SK-N-SH (cell line): ENCODE measurements at regions not wholly inside any gene's neighbourhood (a gene's known extent, or its start where the extent isn't known, plus 50 kb on each side); places are given as distances from the start of the nearest gene placed in this dataset.

ENCODE experiments used
- CTCF ChIA-PET: fragments of 300-600, 350-600 bp; formaldehyde crosslinking; extraction: SDS; loops from one replicate; lab custom pipeline; 2021; lab: Yijun Ruan, JAX
- POLR2A ChIA-PET: fragments of 350-600 bp; sonication (Branson Sonifier 250); formaldehyde crosslinking; extraction: SDS; loops from one replicate; lab custom pipeline; 2020; ENCODE audit warnings: antibody characterized with exemption, inconsistent platforms; lab: Yijun Ruan, JAX
- DNase-seq: peaks from one replicate; pipeline ENCODE4 v3.0.0; 2012
- H2AFZ ChIP-seq: fragments of 200-600 bp; sonication (generic); 2 replicates; pipeline ENCODE4 v1.8.1; 2016; ENCODE audit warnings: antibody characterized with exemption, mild to moderate bottlenecking, low read depth
- H3F3A ChIP-seq: fragments of 200-600 bp; sonication (generic); replicated peaks from 2 replicates; pipeline ENCODE3; 2016; ENCODE audit warnings: antibody characterized with exemption, mild to moderate bottlenecking; ENCODE audit not compliant: insufficient read depth
- H3K27ac ChIP-seq, 2 experiments: fragments of 200-500 bp in 1 of 2; fragments of 200-600 bp in 1 of 2; sonication (Bioruptor generic) in 1 of 2; sonication (generic), shearing (Covaris generic) in 1 of 2; 2 replicates each; pipeline versions ENCODE4 v1.5.1 to v1.6.1; 2014 to 2016; ENCODE audit warnings: low read depth in 2 of 2, inconsistent platforms in 1 of 2, low read length in 1 of 2, mild to moderate bottlenecking in 1 of 2, mixed read lengths in 1 of 2
- H3K27me3 ChIP-seq: fragments of 200-600 bp; sonication (generic), shearing (Covaris generic); 2 replicates; pipeline ENCODE4 v1.6.1; 2016; ENCODE audit warnings: mixed run types; ENCODE audit not compliant: insufficient read depth
- H3K36me3 ChIP-seq, 2 experiments: fragments of 200-500 bp in 1 of 2; fragments of 200-600 bp in 1 of 2; sonication (Bioruptor generic) in 1 of 2; sonication (generic) in 1 of 2; replicated peaks in 1 of 2; 2 replicates each; pipeline versions ENCODE3 to v1.5.1; 2014 to 2016; ENCODE audit warnings: low read length in 1 of 2, mild to moderate bottlenecking in 1 of 2; ENCODE audit not compliant: insufficient read depth in 2 of 2, control insufficient read depth in 1 of 2
- H3K4me1 ChIP-seq, 2 experiments: fragments of 200-500 bp in 1 of 2; fragments of 200-600 bp in 1 of 2; sonication (Bioruptor generic) in 1 of 2; sonication (generic), shearing (Covaris generic) in 1 of 2; 2 replicates each; pipeline versions ENCODE4 v1.5.1 to v1.6.1; 2014 to 2016; ENCODE audit warnings: low read depth in 1 of 2, low read length in 1 of 2, mixed run types in 1 of 2; ENCODE audit not compliant: insufficient read depth in 2 of 2, control insufficient read depth in 1 of 2
- H3K4me2 ChIP-seq: fragments of 200-600 bp; sonication (generic), shearing (Covaris generic); 2 replicates; pipeline ENCODE4 v1.6.1; 2017; ENCODE audit warnings: mixed run types
- H3K4me3 ChIP-seq, 2 experiments: fragments of 200-500 bp in 1 of 2; fragments of 200-600 bp in 1 of 2; sonication (Bioruptor generic) in 1 of 2; sonication (generic), shearing (Covaris generic) in 1 of 2; 2 replicates each; pipeline versions ENCODE4 v1.5.1 to v1.8.1; 2014 to 2016; ENCODE audit warnings: low read depth in 2 of 2, inconsistent platforms in 1 of 2, low read length in 1 of 2, mild to moderate bottlenecking in 1 of 2, mixed read lengths in 1 of 2, moderate library complexity in 1 of 2
- H3K79me2 ChIP-seq: fragments of 200-600 bp; sonication (generic); 2 replicates; pipeline ENCODE4 v1.8.1; 2017; ENCODE audit warnings: mild to moderate bottlenecking; ENCODE audit not compliant: insufficient read depth
- H3K9ac ChIP-seq: fragments of 200-600 bp; sonication (generic); 2 replicates; pipeline ENCODE4 v1.6.1; 2017; ENCODE audit warnings: mixed run types
- H3K9me2 ChIP-seq: fragments of 200-600 bp; sonication (generic); 2 replicates; pipeline ENCODE4 v1.6.1; 2017; ENCODE audit warnings: mixed run types
- H3K9me3 ChIP-seq: fragments of 200-600 bp; sonication (generic); 2 replicates; pipeline ENCODE4 v1.6.1; 2017; ENCODE audit warnings: mixed run types, mild to moderate bottlenecking, moderate library complexity
- H4K20me1 ChIP-seq: fragments of 200-600 bp; sonication (generic); 2 replicates; pipeline ENCODE4 v1.6.1; 2017; ENCODE audit warnings: mild to moderate bottlenecking, mixed run types; ENCODE audit not compliant: insufficient read depth
- ELF1 ChIP-seq: IDR thresholded peaks from 2 replicates; pipeline ENCODE4 v1.4.0; 2012
- EZH2phosphoT487 ChIP-seq: fragments of 200-600 bp; sonication (generic); IDR thresholded peaks from 2 replicates; pipeline ENCODE4 v1.6.1; 2017; ENCODE audit warnings: low read depth, mixed run types, mild to moderate bottlenecking, antibody characterized with exemption, moderate library complexity, borderline replicate concordance
- FOXJ3 ChIP-seq: sonication (generic); formaldehyde crosslinking; IDR thresholded peaks from 2 replicates; pipeline ENCODE4 v1.5.1; 2020; ENCODE audit warnings: mild to moderate bottlenecking, missing genetic modification reagents
- GABPA ChIP-seq: IDR thresholded peaks from 2 replicates; pipeline ENCODE4 v1.4.0; 2012; ENCODE audit warnings: low read depth, mild to moderate bottlenecking
- MEF2A ChIP-seq: IDR thresholded peaks from 2 replicates; pipeline ENCODE4 v1.4.0; 2012; ENCODE audit warnings: low read depth, borderline replicate concordance
- RAD21 ChIP-seq: IDR thresholded peaks from 2 replicates; pipeline ENCODE4 v1.6.1; 2012; ENCODE audit warnings: mild to moderate bottlenecking, low read length
- REST ChIP-seq: IDR thresholded peaks from 2 replicates; pipeline ENCODE4 v1.6.1; 2012; ENCODE audit warnings: mild to moderate bottlenecking, low read depth, low read length, moderate library complexity
- RXRA ChIP-seq: IDR thresholded peaks from 2 replicates; pipeline ENCODE4 v1.4.0; 2012; ENCODE audit warnings: low read depth, mild to moderate bottlenecking, borderline replicate concordance
- SIN3A ChIP-seq: IDR thresholded peaks from 2 replicates; pipeline ENCODE4 v1.6.1; 2012; ENCODE audit warnings: low read depth, mild to moderate bottlenecking, low read length, moderate library complexity, borderline replicate concordance
- SMC3 ChIP-seq: IDR thresholded peaks from 2 replicates; pipeline ENCODE4 v1.6.1; 2012; ENCODE audit warnings: low read depth, low read length, improper control_type of control experiment
- TCF12 ChIP-seq: IDR thresholded peaks from 2 replicates; pipeline ENCODE4 v1.4.0; 2012
- USF1 ChIP-seq: IDR thresholded peaks from 2 replicates; pipeline ENCODE4 v1.4.0; 2012; ENCODE audit warnings: low read depth, borderline replicate concordance
- YY1 ChIP-seq: IDR thresholded peaks from 2 replicates; pipeline ENCODE4 v1.4.0; 2012; ENCODE audit warnings: low read depth, mild to moderate bottlenecking
- WGBS: methylation state at CpG from one replicate; pipeline ENCODE4 v1.1.6; 2017; ENCODE audit warnings: low lambda C conversion rate; 5-methylcytosine and 5-hydroxymethylcytosine counted together
- TF ChIP-seq, protein P1 (sequence below): IDR thresholded peaks from 2 replicates; pipeline ENCODE4; 2012
- TF ChIP-seq, protein P2 (sequence below): fragments of 200-600 bp; sonication (generic); IDR thresholded peaks from 2 replicates; pipeline ENCODE4 v1.6.1; 2017; ENCODE audit warnings: antibody characterized with exemption, mild to moderate bottlenecking, moderate library complexity
- TF ChIP-seq, protein P3 (sequence below): fragments of 150-350 bp; IDR thresholded peaks from 2 replicates; pipeline ENCODE4 v1.6.1; 2017; ENCODE audit warnings: antibody characterized with exemption, low read length, low read depth, borderline replicate concordance

DNA sequence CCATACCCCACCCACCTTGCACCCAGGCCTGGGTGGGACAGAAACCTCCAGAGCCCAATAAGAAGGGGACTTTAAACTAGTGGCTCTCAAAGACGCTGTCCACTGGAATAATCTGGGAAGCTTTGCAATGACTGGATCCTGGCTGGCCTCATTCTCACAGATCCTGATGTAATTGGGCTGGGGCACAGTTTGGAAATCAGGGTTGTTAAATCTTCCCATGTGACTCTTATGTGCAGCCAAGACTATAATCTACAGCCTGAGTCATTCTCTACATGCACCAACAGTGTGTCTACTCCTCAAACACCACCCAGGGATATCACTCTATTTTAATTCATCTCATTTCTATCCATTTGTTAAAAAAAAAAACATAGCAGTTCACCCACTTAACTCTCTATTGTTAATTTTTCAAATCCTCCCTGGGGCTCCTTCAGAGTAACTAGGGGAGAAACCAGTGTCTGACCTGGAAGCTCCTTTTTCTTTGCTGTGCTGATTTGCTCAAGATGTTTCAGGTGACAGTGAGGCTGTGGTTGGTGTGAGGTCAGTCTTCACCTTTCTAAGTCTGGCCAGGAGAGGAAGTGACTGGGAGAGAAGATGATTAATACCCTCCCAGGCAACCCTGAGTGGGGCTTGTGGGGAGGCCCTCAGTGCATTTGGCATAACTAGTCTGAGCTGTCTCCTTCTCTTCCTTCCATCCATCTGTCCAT lies 211.6 kb upstream of the SFSWAP start:
- Histone ChIP-seq H3K9ac (no peak overlapping the region), H3K36me3 (no peaks in the 10 kb centered on the region), H3K4me1 (no peaks in the 10 kb centered on the region; a peak in 1 of 4 replicates), H3K9me2 (no peaks in the 10 kb centered on the region), H3K27ac (no peak overlapping the region), H3F3A (no peaks in the 10 kb centered on the region), H3K79me2 (no peaks in the 10 kb centered on the region), H2AFZ (no peak overlapping the region), H3K27me3 (no peaks in the 10 kb centered on the region), H3K9me3 (no peaks in the 10 kb centered on the region), H3K4me2 (no peak overlapping the region), H4K20me1 (no peaks in the 10 kb centered on the region), H3K4me3 (no peak overlapping the region)
- POLR2A ChIA-PET, result no interaction called here
- DNase-seq, result no peak
- TF ChIP-seq GABPA, result no peak
- no peak for TF ChIP-seq EZH2phosphoT487
- TF ChIP-seq, protein P1, sequence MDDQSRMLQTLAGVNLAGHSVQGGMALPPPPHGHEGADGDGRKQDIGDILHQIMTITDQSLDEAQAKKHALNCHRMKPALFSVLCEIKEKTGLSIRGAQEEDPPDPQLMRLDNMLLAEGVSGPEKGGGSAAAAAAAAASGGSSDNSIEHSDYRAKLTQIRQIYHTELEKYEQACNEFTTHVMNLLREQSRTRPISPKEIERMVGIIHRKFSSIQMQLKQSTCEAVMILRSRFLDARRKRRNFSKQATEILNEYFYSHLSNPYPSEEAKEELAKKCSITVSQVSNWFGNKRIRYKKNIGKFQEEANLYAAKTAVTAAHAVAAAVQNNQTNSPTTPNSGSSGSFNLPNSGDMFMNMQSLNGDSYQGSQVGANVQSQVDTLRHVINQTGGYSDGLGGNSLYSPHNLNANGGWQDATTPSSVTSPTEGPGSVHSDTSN, result no peak
- no peak for TF ChIP-seq MEF2A
- TF ChIP-seq, protein P2, sequence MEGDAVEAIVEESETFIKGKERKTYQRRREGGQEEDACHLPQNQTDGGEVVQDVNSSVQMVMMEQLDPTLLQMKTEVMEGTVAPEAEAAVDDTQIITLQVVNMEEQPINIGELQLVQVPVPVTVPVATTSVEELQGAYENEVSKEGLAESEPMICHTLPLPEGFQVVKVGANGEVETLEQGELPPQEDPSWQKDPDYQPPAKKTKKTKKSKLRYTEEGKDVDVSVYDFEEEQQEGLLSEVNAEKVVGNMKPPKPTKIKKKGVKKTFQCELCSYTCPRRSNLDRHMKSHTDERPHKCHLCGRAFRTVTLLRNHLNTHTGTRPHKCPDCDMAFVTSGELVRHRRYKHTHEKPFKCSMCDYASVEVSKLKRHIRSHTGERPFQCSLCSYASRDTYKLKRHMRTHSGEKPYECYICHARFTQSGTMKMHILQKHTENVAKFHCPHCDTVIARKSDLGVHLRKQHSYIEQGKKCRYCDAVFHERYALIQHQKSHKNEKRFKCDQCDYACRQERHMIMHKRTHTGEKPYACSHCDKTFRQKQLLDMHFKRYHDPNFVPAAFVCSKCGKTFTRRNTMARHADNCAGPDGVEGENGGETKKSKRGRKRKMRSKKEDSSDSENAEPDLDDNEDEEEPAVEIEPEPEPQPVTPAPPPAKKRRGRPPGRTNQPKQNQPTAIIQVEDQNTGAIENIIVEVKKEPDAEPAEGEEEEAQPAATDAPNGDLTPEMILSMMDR, result no peak
- TF ChIP-seq SMC3, result no peak
- TF ChIP-seq ELF1, result no peak
- TF ChIP-seq, protein P3, sequence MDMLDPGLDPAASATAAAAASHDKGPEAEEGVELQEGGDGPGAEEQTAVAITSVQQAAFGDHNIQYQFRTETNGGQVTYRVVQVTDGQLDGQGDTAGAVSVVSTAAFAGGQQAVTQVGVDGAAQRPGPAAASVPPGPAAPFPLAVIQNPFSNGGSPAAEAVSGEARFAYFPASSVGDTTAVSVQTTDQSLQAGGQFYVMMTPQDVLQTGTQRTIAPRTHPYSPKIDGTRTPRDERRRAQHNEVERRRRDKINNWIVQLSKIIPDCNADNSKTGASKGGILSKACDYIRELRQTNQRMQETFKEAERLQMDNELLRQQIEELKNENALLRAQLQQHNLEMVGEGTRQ, result no peak
- TF ChIP-seq USF1, result no peak
- no peak for TF ChIP-seq RXRA
- CTCF ChIA-PET, result interaction anchor here (0.6 to 1.0 kb wide), 2 partner anchors 11 to 574 kb away, joined by 3 read pairs; no protein-coding TSS in a partner anchor
- WGBS, result 0% methylated on average over 1 of the region's 1 CpG

DNA sequence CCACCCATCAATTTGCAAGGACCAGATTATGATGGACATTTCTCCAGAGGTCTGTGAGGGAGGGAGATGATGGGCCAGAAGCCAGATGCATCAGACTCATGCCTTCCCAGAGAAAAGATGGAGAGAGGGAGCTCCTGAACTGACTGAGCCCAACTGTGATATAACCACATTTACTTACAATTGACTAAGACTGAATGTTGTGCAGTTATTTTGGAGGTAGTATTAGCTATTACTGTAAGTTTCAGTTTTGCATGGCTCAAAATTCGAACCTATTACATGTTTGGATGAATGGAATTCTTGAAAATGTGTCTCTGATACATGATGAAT lies 211.1 kb upstream of the SFSWAP start:
- no peaks in the 10 kb centered on the region for H3K9me3 ChIP-seq
- no peak for DNase-seq
- TF ChIP-seq REST (no peak), RAD21 (no peak), FOXJ3 (CRISPR knock-in tag) (no peak), YY1 (no peak), SIN3A (no peak), TCF12 (no peak)
- TF ChIP-seq, protein P1, result no peak
- TF ChIP-seq, protein P3, result no peak
- H2AFZ ChIP-seq, result no peak overlapping the region
- H3K9ac ChIP-seq, result no peak overlapping the region
- no peaks in the 10 kb centered on the region; a peak in 1 of 4 replicates for H3K4me1 ChIP-seq
- no peak overlapping the region for H3K4me3 ChIP-seq
- no peaks in the 10 kb centered on the region for H3K36me3 ChIP-seq
- H3F3A ChIP-seq, result no peaks in the 10 kb centered on the region
- H3K79me2 ChIP-seq, result no peaks in the 10 kb centered on the region
- H3K4me2 ChIP-seq, result no peak overlapping the region
- no peaks in the 10 kb centered on the region for H3K9me2 ChIP-seq
- H3K27ac ChIP-seq, result no peak overlapping the region
- POLR2A ChIA-PET, result no interaction called here
- CTCF ChIA-PET, result interaction anchor here (0.6 kb wide), 1 partner anchor 574 kb away, joined by 3 read pairs; no protein-coding TSS in a partner anchor
- H3K27me3 ChIP-seq, result no peaks in the 10 kb centered on the region
- H4K20me1 ChIP-seq, result no peaks in the 10 kb centered on the region
- 4% methylated on average over 1 of the region's 1 CpG for WGBS
